NT2/D1 (cell line): ENCODE measurements at regions not wholly inside any gene's neighbourhood (a gene's known extent, or its start where the extent isn't known, plus 50 kb on each side); places are given as distances from the start of the nearest gene placed in this dataset.

ENCODE experiments used
- DNase-seq: peaks from one replicate; pipeline ENCODE4 v3.0.0-alpha.2; 2011; ENCODE audit warnings: low read depth, low spot score
- H3K27me3 ChIP-seq: 2 replicates; pipeline ENCODE4 v1.6.0; 2011; ENCODE audit warnings: mild to moderate bottlenecking; ENCODE audit not compliant: insufficient read length, insufficient read depth
- H3K36me3 ChIP-seq: 2 replicates; pipeline ENCODE4 v1.6.1; 2011; ENCODE audit warnings: mild to moderate bottlenecking, low read length, mixed read lengths; ENCODE audit not compliant: insufficient read depth, insufficient read length
- H3K4me1 ChIP-seq: 2 replicates; pipeline ENCODE4 v1.5.1; 2011; ENCODE audit not compliant: insufficient read depth, insufficient read length
- H3K4me3 ChIP-seq: 2 replicates; pipeline ENCODE4 v1.5.1; 2011; ENCODE audit warnings: low read depth; ENCODE audit not compliant: insufficient read length
- H3K9ac ChIP-seq: 2 replicates; pipeline ENCODE4 v1.6.0; 2011; ENCODE audit warnings: low read depth; ENCODE audit not compliant: insufficient read length
- H3K9me3 ChIP-seq: 2 replicates; pipeline ENCODE4 v1.5.1; 2011; ENCODE audit warnings: mild to moderate bottlenecking, low read length; ENCODE audit not compliant: insufficient read depth
- SUZ12 ChIP-seq: IDR thresholded peaks from 2 replicates; pipeline ENCODE4 v1.6.1; 2011; ENCODE audit not compliant: insufficient read length, insufficient read depth; ENCODE audit errors: extremely low read depth
- YY1 ChIP-seq: IDR thresholded peaks from 2 replicates; pipeline ENCODE4 v1.6.1; 2011; ENCODE audit not compliant: insufficient read length, insufficient read depth
- ZNF274 ChIP-seq: IDR thresholded peaks from 2 replicates; pipeline ENCODE4 v1.6.1; 2011; ENCODE audit warnings: mild to moderate bottlenecking, low read depth, low read length

GRCh38 chr3:68067314-68067713 is 412.9 kb upstream of the SUCLG2 start:
- Histone ChIP-seq H3K4me1 (no peaks in the 10 kb centered on the region), H3K9ac (no peak overlapping the region), H3K27me3 (no peaks in the 10 kb centered on the region), H3K4me3 (no peak overlapping the region), H3K9me3 (peaks cover 16% of the 10 kb centered on the region; the same call in 1 of the 2 replicates), H3K36me3 (no peaks in the 10 kb centered on the region)
- TF ChIP-seq SUZ12: no peak
- no peak for TF ChIP-seq YY1
- no peak for TF ChIP-seq ZNF274
- DNase-seq: no peak

- TF ChIP-seq YY1: no peak
- TF ChIP-seq ZNF274: no peak
- TF ChIP-seq SUZ12: no peak
Observed at GRCh38 chr3:68062926-68063325, 408.5 kb upstream of the SUCLG2 start.

GRCh38 chr3:68060910-68061309 is 406.5 kb upstream of the SUCLG2 start:
- Histone ChIP-seq H3K9ac (no peak overlapping the region), H3K36me3 (no peaks in the 10 kb centered on the region), H3K4me1 (no peaks in the 10 kb centered on the region), H3K27me3 (no peaks in the 10 kb centered on the region), H3K4me3 (no peak overlapping the region), H3K9me3 (no peaks in the 10 kb centered on the region)
- TF ChIP-seq ZNF274: no peak
- TF ChIP-seq SUZ12: no peak
- no peak for TF ChIP-seq YY1
- DNase-seq: no peak

More at GRCh38 chr3:68062926-68063325, 408.5 kb upstream of the SUCLG2 start:
- H3K27me3 ChIP-seq: no peaks in the 10 kb centered on the region
- H3K9ac ChIP-seq: no peak overlapping the region
- H3K4me1 ChIP-seq: no peaks in the 10 kb centered on the region
- no peak for DNase-seq
- no peaks in the 10 kb centered on the region for H3K36me3 ChIP-seq
- no peaks in the 10 kb centered on the region for H3K9me3 ChIP-seq
- H3K4me3 ChIP-seq: no peak overlapping the region

- DNase-seq: no peak
- H3K27me3 ChIP-seq: no peaks in the 10 kb centered on the region
- H3K36me3 ChIP-seq: no peaks in the 10 kb centered on the region
- TF ChIP-seq YY1: no peak
- TF ChIP-seq SUZ12: no peak
- no peak for TF ChIP-seq ZNF274
- H3K4me1 ChIP-seq: no peaks in the 10 kb centered on the region
- no peaks in the 10 kb centered on the region for H3K9me3 ChIP-seq
- H3K9ac ChIP-seq: no peak overlapping the region
- no peak overlapping the region for H3K4me3 ChIP-seq
Observed at GRCh38 chr3:68060191-68060590, 405.8 kb upstream of the SUCLG2 start.

- no peaks in the 10 kb centered on the region for H3K4me1 ChIP-seq
- H3K27me3 ChIP-seq: no peaks in the 10 kb centered on the region
- H3K4me3 ChIP-seq: no peak overlapping the region
- no peaks in the 10 kb centered on the region for H3K36me3 ChIP-seq
- DNase-seq: no peak
- TF ChIP-seq YY1 (no peak), SUZ12 (no peak), ZNF274 (no peak)
- H3K9ac ChIP-seq: no peak overlapping the region
- no peaks in the 10 kb centered on the region for H3K9me3 ChIP-seq
Observed at GRCh38 chr3:68059628-68060152, 405.3 kb upstream of the SUCLG2 start.

GRCh38 chr3:68057637-68058320 is 403.4 kb upstream of the SUCLG2 start:
- TF ChIP-seq YY1 (no peak), ZNF274 (no peak)
- no peaks in the 10 kb centered on the region for H3K9me3 ChIP-seq
- H3K4me1 ChIP-seq: no peaks in the 10 kb centered on the region
- no peak overlapping the region for H3K4me3 ChIP-seq
- no peaks in the 10 kb centered on the region for H3K27me3 ChIP-seq
- no peak overlapping the region for H3K9ac ChIP-seq
- no peak for DNase-seq
- H3K36me3 ChIP-seq: no peaks in the 10 kb centered on the region

- TF ChIP-seq SUZ12 (no peak), ZNF274 (no peak), YY1 (no peak)
- Histone ChIP-seq H3K4me3 (no peak overlapping the region), H3K27me3 (no peaks in the 10 kb centered on the region), H3K36me3 (no peaks in the 10 kb centered on the region), H3K9me3 (no peaks in the 10 kb centered on the region), H3K9ac (no peak overlapping the region), H3K4me1 (no peaks in the 10 kb centered on the region)
- DNase-seq: no peak
Observed at GRCh38 chr3:68056556-68056955, 402.1 kb upstream of the SUCLG2 start.
